Mucosa of stomach (tissue), 1 donor: ENCODE measurements at regions not wholly inside any gene's neighbourhood (a gene's known extent, or its start where the extent isn't known, plus 50 kb on each side); places are given as distances from the start of the nearest gene placed in this dataset.
"Not testable (repeated sequence)": the region's sequence is repeated elsewhere in the genome, so short reads cannot be mapped to it uniquely, and the experiment has no call there.

Experiments
- H3K27me3 ChIP-seq: one replicate; pipeline ENCODE4 v1.7.0; 2013; ENCODE audit warnings: mild to moderate bottlenecking, low read length; ENCODE audit not compliant: control insufficient read depth, insufficient read depth
- H3K36me3 ChIP-seq: one replicate; pipeline ENCODE4 v1.7.0; 2013; ENCODE audit warnings: low read length; ENCODE audit not compliant: control insufficient read depth, insufficient read depth
- H3K4me1 ChIP-seq: one replicate; pipeline ENCODE4 v1.7.0; 2013; ENCODE audit warnings: mild to moderate bottlenecking, low read length; ENCODE audit not compliant: control insufficient read depth, insufficient read depth
- H3K4me3 ChIP-seq: one replicate; pipeline ENCODE4 v1.7.0; 2013; ENCODE audit warnings: low read length
- H3K9ac ChIP-seq: one replicate; pipeline ENCODE4 v1.7.0; 2013; ENCODE audit warnings: mild to moderate bottlenecking, low read length, moderate library complexity
- H3K9me3 ChIP-seq: one replicate; pipeline ENCODE4 v1.7.0; 2013; ENCODE audit warnings: mild to moderate bottlenecking, low read length, moderate library complexity; ENCODE audit not compliant: control insufficient read depth
- donor health status: Pancreatic carcinoma.

GRCh38 chr1:80594013-80594412 is 1206.7 kb upstream of the ADGRL2 start:
- Histone ChIP-seq H3K4me3 (no peak overlapping the region), H3K4me1 (no peaks in the 10 kb centered on the region), H3K9ac (no peak overlapping the region), H3K36me3 (no peaks in the 10 kb centered on the region), H3K27me3 (no peaks in the 10 kb centered on the region), H3K9me3 (no peaks in the 10 kb centered on the region)

- Histone ChIP-seq H3K4me3 (no peak overlapping the region), H3K36me3 (no peaks in the 10 kb centered on the region), H3K9ac (no peak overlapping the region), H3K27me3 (no peaks in the 10 kb centered on the region), H3K9me3 (no peaks in the 10 kb centered on the region), H3K4me1 (no peaks in the 10 kb centered on the region)
Observed at GRCh38 chr1:80593197-80593596, 1207.5 kb upstream of the ADGRL2 start.

GRCh38 chr1:80582980-80583379 is 1217.8 kb upstream of the ADGRL2 start:
- Histone ChIP-seq H3K4me3 (no peak overlapping the region), H3K36me3 (no peaks in the 10 kb centered on the region), H3K9me3 (no peaks in the 10 kb centered on the region), H3K9ac (no peak overlapping the region), H3K4me1 (no peaks in the 10 kb centered on the region), H3K27me3 (no peaks in the 10 kb centered on the region)

GRCh38 chr1:80579055-80579454 is 1221.7 kb upstream of the ADGRL2 start:
- no peak overlapping the region for H3K4me3 ChIP-seq
- no peak overlapping the region for H3K9ac ChIP-seq
- H3K4me1 ChIP-seq, result no peaks in the 10 kb centered on the region
- no peaks in the 10 kb centered on the region for H3K27me3 ChIP-seq
- no peaks in the 10 kb centered on the region for H3K36me3 ChIP-seq
- no peaks in the 10 kb centered on the region for H3K9me3 ChIP-seq

- Histone ChIP-seq H3K9ac (no peak overlapping the region), H3K27me3 (no peaks in the 10 kb centered on the region), H3K36me3 (no peaks in the 10 kb centered on the region), H3K9me3 (no peaks in the 10 kb centered on the region), H3K4me1 (no peaks in the 10 kb centered on the region), H3K4me3 (no peak overlapping the region)
Observed at GRCh38 chr1:80566867-80567266, 1233.9 kb upstream of the ADGRL2 start.

GRCh38 chr1:80566123-80566522 is 1234.6 kb upstream of the ADGRL2 start:
- no peaks in the 10 kb centered on the region for H3K36me3 ChIP-seq
- no peaks in the 10 kb centered on the region for H3K9me3 ChIP-seq
- H3K9ac ChIP-seq, result no peak overlapping the region
- H3K4me3 ChIP-seq, result no peak overlapping the region
- no peaks in the 10 kb centered on the region for H3K27me3 ChIP-seq
- H3K4me1 ChIP-seq, result no peaks in the 10 kb centered on the region

GRCh38 chr1:80565406-80565805 is 1235.3 kb upstream of the ADGRL2 start:
- Histone ChIP-seq H3K27me3 (no peaks in the 10 kb centered on the region), H3K36me3 (no peaks in the 10 kb centered on the region), H3K4me3 (no peak overlapping the region), H3K4me1 (no peaks in the 10 kb centered on the region), H3K9ac (no peak overlapping the region), H3K9me3 (no peaks in the 10 kb centered on the region)

GRCh38 chr1:80542231-80542630 is 1258.5 kb upstream of the ADGRL2 start:
- H3K27me3 ChIP-seq, result no peaks in the 10 kb centered on the region
- no peak overlapping the region for H3K4me3 ChIP-seq
- H3K36me3 ChIP-seq, result no peaks in the 10 kb centered on the region
- H3K4me1 ChIP-seq, result no peaks in the 10 kb centered on the region
- H3K9me3 ChIP-seq, result no peaks in the 10 kb centered on the region
- H3K9ac ChIP-seq, result no peak overlapping the region

- H3K4me1 ChIP-seq, result no peaks in the 10 kb centered on the region
- no peaks in the 10 kb centered on the region for H3K36me3 ChIP-seq
- no peak overlapping the region for H3K9ac ChIP-seq
- H3K9me3 ChIP-seq, result no peaks in the 10 kb centered on the region
- H3K27me3 ChIP-seq, result no peaks in the 10 kb centered on the region
- no peak overlapping the region for H3K4me3 ChIP-seq
Observed at GRCh38 chr1:80540596-80540995, 1260.1 kb upstream of the ADGRL2 start.

- no peaks in the 10 kb centered on the region for H3K9me3 ChIP-seq
- no peak overlapping the region for H3K4me3 ChIP-seq
- H3K9ac ChIP-seq, result no peak overlapping the region
- no peaks in the 10 kb centered on the region for H3K36me3 ChIP-seq
- H3K27me3 ChIP-seq, result no peaks in the 10 kb centered on the region
- no peaks in the 10 kb centered on the region for H3K4me1 ChIP-seq
Observed at GRCh38 chr1:80540149-80540548, 1260.6 kb upstream of the ADGRL2 start.

GRCh38 chr1:80539298-80539697 is 1261.4 kb upstream of the ADGRL2 start:
- H3K36me3 ChIP-seq, H3K9me3 ChIP-seq, H3K27me3 ChIP-seq, H3K4me3 ChIP-seq, H3K9ac ChIP-seq, H3K4me1 ChIP-seq: not testable (repeated sequence)

- Histone ChIP-seq H3K4me1 (peaks cover 4% of the 10 kb centered on the region), H3K4me3 (no peak overlapping the region), H3K9ac (no peak overlapping the region)
Observed at GRCh38 chr1:80536461-80536860, 1264.3 kb upstream of the ADGRL2 start.

GRCh38 chr1:80535466-80535865 is 1265.3 kb upstream of the ADGRL2 start:
- no peaks in the 10 kb centered on the region for H3K27me3 ChIP-seq
- H3K4me1 ChIP-seq, result peaks cover 4% of the 10 kb centered on the region
- H3K4me3 ChIP-seq, result no peak overlapping the region
- no peaks in the 10 kb centered on the region for H3K9me3 ChIP-seq
- H3K9ac ChIP-seq, result no peak overlapping the region
- H3K36me3 ChIP-seq, result no peaks in the 10 kb centered on the region

More at GRCh38 chr1:80536461-80536860, 1264.3 kb upstream of the ADGRL2 start:
- H3K36me3 ChIP-seq, result no peaks in the 10 kb centered on the region
- H3K27me3 ChIP-seq, result no peaks in the 10 kb centered on the region
- no peaks in the 10 kb centered on the region for H3K9me3 ChIP-seq
